K562 (cell line): ENCODE measurements at regions not wholly inside any gene's neighbourhood (a gene's known extent, or its start where the extent isn't known, plus 50 kb on each side); places are given as distances from the start of the nearest gene placed in this dataset.

ENCODE experiments used
- ATAC-seq: fragments of 200-7000 bp; cut with Tn5 transposase; 3 replicates; pipeline ENCODE4 v1.9.1; 2020; ENCODE audit warnings: moderate library complexity
- BruUV-seq: library from RNA; stranded (reverse); fragments of 400-500 nt; replicated peaks from 2 replicates; lab custom pipeline; 2021; lab: Mats Ljungman, UMichigan
- CTCF ChIA-PET: fragments of 300-600 bp; formaldehyde crosslinking; extraction: SDS; loops from one replicate; lab custom pipeline; 2021; ENCODE audit warnings: low intra/inter-chr PET ratio; lab: Yijun Ruan, JAX
- POLR2A ChIA-PET: fragments of 300-600, 350-650 bp; sonication (Branson Sonifier 250); formaldehyde crosslinking; extraction: SDS; loops from one replicate; lab custom pipeline; 2021; ENCODE audit warnings: antibody characterized with exemption, inconsistent platforms; lab: Yijun Ruan, JAX
- DNase-seq, 4 experiments: peaks; one replicate each; pipeline versions ENCODE4 v3.0.0 to v3.0.0-alpha.2; 2011 to 2018; ENCODE audit warnings: low spot score in 3 of 4, mixed read lengths in 3 of 4; ENCODE audit errors: extremely low read depth in 1 of 4
- FAIRE-seq: peaks from 2 replicates; lab custom pipeline; 2011; peaks lifted over from hg19 to GRCh38; lab: Jason Lieb, UNC
- H2AFZ ChIP-seq: 2 replicates; pipeline ENCODE4 v1.6.0; 2011; ENCODE audit warnings: low read depth, low read length, control low read depth, inconsistent platforms
- H3K27ac ChIP-seq: fragments of 200-600 bp; 3 replicates; pipeline ENCODE4 v1.8.0; 2011; ENCODE audit warnings: low read depth, mild to moderate bottlenecking, control low read depth, inconsistent platforms, low read length, moderate library complexity, mixed read lengths; ENCODE audit errors: extremely low read depth
- H3K27me3 ChIP-seq, 2 experiments: fragments of 300-600 bp in 1 of 2; 2 replicates in 1 of 2; 3 replicates in 1 of 2; pipeline versions ENCODE4 v1.6.0 to v1.8.0; 2011; ENCODE audit warnings: inconsistent platforms in 2 of 2, low read length in 2 of 2, mild to moderate bottlenecking in 1 of 2, mixed read lengths in 1 of 2, moderate library complexity in 1 of 2; ENCODE audit not compliant: control insufficient read depth in 2 of 2, insufficient read depth in 2 of 2
- H3K36me3 ChIP-seq: fragments of 300-600 bp; 3 replicates; pipeline ENCODE4 v1.8.0; 2011; ENCODE audit warnings: mild to moderate bottlenecking, low read length, inconsistent platforms; ENCODE audit not compliant: control insufficient read depth, insufficient read depth
- H3K4me1 ChIP-seq, 2 experiments: fragments of 200-600 bp in 1 of 2; replicated peaks in 1 of 2; 2 replicates in 1 of 2; 3 replicates in 1 of 2; pipeline versions ENCODE4 v1.5.1 to v1.8.0; 2011; ENCODE audit warnings: inconsistent platforms in 2 of 2, low read length in 2 of 2, mild to moderate bottlenecking in 1 of 2, mixed read lengths in 1 of 2, moderate library complexity in 1 of 2; ENCODE audit not compliant: control insufficient read depth in 2 of 2, insufficient read depth in 2 of 2
- H3K4me2 ChIP-seq: 2 replicates; pipeline ENCODE4 v1.6.1; 2011; ENCODE audit warnings: low read length, control low read depth, inconsistent platforms, mixed read lengths; ENCODE audit not compliant: insufficient read depth
- H3K4me3 ChIP-seq: fragments of 200-600 bp; sonication (generic), shearing (Covaris generic); 2 replicates; pipeline ENCODE4 v1.5.1; 2016; ENCODE audit warnings: control low read depth, inconsistent platforms
- H3K79me2 ChIP-seq: fragments of 200-600 bp; 3 replicates; pipeline ENCODE4 v1.8.0; 2011; ENCODE audit warnings: low read length, inconsistent platforms; ENCODE audit not compliant: control insufficient read depth, insufficient read depth
- H3K9ac ChIP-seq, 2 experiments: 2 replicates each; pipeline versions ENCODE4 v1.6.0 to v1.6.1; 2011; ENCODE audit warnings: low read depth in 2 of 2, low read length in 2 of 2, control low read depth in 1 of 2, inconsistent platforms in 1 of 2, mild to moderate bottlenecking in 1 of 2, mixed read lengths in 1 of 2; ENCODE audit not compliant: insufficient read depth in 1 of 2
- H3K9me1 ChIP-seq: one replicate; pipeline ENCODE4 v1.6.0; 2011; ENCODE audit warnings: inconsistent platforms, mild to moderate bottlenecking, low read length, moderate library complexity; ENCODE audit not compliant: control insufficient read depth, insufficient read depth
- H3K9me3 ChIP-seq: replicated peaks from 2 replicates; pipeline ENCODE4 v1.5.1; 2011; ENCODE audit warnings: low read depth, low read length, inconsistent platforms; ENCODE audit not compliant: control insufficient read depth, insufficient read depth
- H4K20me1 ChIP-seq: replicated peaks from 2 replicates; pipeline ENCODE4 v1.6.1; 2011; ENCODE audit warnings: low read length, inconsistent platforms, mixed read lengths; ENCODE audit not compliant: control insufficient read depth, insufficient read depth
- CC2D1A ChIP-seq: fragments of 450-650 bp; IDR thresholded peaks from 2 replicates; pipeline ENCODE4 v1.6.1; 2017; ENCODE audit warnings: mild to moderate bottlenecking
- JUNB ChIP-seq: fragments of 450-650 bp; formaldehyde crosslinking; conservative IDR thresholded peaks from 2 replicates; pipeline ENCODE4 v1.4.0; 2020; ENCODE audit warnings: mild to moderate bottlenecking
- NUFIP1 ChIP-seq: fragments of 450-650 bp; IDR thresholded peaks from 2 replicates; pipeline ENCODE4 v1.6.1; 2018; ENCODE audit not compliant: partially characterized antibody
- POLR3A ChIP-seq: IDR thresholded peaks from 2 replicates; pipeline ENCODE4 v1.6.1; 2011; ENCODE audit warnings: borderline replicate concordance, mild to moderate bottlenecking, moderate library complexity; ENCODE audit not compliant: insufficient read length, insufficient read depth; ENCODE audit errors: extremely low read depth
- PYGO2 ChIP-seq: fragments of 450-650 bp; IDR thresholded peaks from 2 replicates; pipeline ENCODE4 v1.6.1; 2016; ENCODE audit warnings: mild to moderate bottlenecking, missing genetic modification characterization, moderate library complexity, missing compliant biosample characterization
- RCOR1 ChIP-seq, 2 experiments: IDR thresholded peaks; 2 replicates each; pipeline ENCODE4 v1.6.1; 2012; ENCODE audit warnings: low read depth in 2 of 2, low read length in 2 of 2, borderline replicate concordance in 1 of 2, improper control_type of control experiment in 1 of 2
- SAFB2 ChIP-seq: fragments of 200-400 bp; formaldehyde crosslinking; IDR thresholded peaks from 2 replicates; pipeline ENCODE4 v1.6.1; 2018; ENCODE audit warnings: borderline replicate concordance, low read length, low read depth, moderate library complexity; ENCODE audit not compliant: severe bottlenecking
- SREBF2 ChIP-seq: sonication (generic); formaldehyde crosslinking; IDR thresholded peaks from 2 replicates; pipeline ENCODE4 v1.4.0; 2020; ENCODE audit warnings: mild to moderate bottlenecking, missing genetic modification reagents
- ZNF507 ChIP-seq: conservative IDR thresholded peaks from 2 replicates; pipeline ENCODE4 v1.6.1; 2017; ENCODE audit warnings: missing genetic modification characterization, missing compliant biosample characterization
- ZNF583 ChIP-seq: fragments of 250-450 bp; sonication (Bioruptor Pico); IDR thresholded peaks from 2 replicates; pipeline ENCODE4 v1.4.0; 2020
- ZNF764 ChIP-seq: fragments of 250-450 bp; sonication (Bioruptor Pico); IDR thresholded peaks from 2 replicates; pipeline ENCODE4 v1.4.0; 2020; ENCODE audit warnings: low read depth, mild to moderate bottlenecking, moderate library complexity
- WGBS: fragments of 100-300 bp; shearing (Covaris generic); methylation state at CpG from one replicate; pipeline ENCODE4 v1.1.6; 2016; ENCODE audit warnings: low coverage, mixed read lengths; ENCODE audit not compliant: insufficient coverage; ENCODE audit errors: missing lambda C conversion rate; 5-methylcytosine and 5-hydroxymethylcytosine counted together
- in situ Hi-C: fragments of 300-500 bp; cut with MboI; formaldehyde crosslinking; loops from 4 replicates; pipeline ENCODE4 v1.15.0; 2018; ENCODE audit warnings: inconsistent platforms, mixed read lengths
- intact Hi-C: fragments of 100-400 bp; cut with micrococcal nuclease; formaldehyde crosslinking; loops from 2 replicates; pipeline ENCODE4 v1.14.2; 2022
- TF ChIP-seq, protein P1 (sequence below): sonication (generic); formaldehyde crosslinking; IDR thresholded peaks from 2 replicates; pipeline ENCODE4 v1.8.0; 2022; ENCODE audit warnings: mild to moderate bottlenecking, missing genetic modification reagents
- TF ChIP-seq, protein P2 (sequence below), 3 experiments: fragments of 200-800 bp in 1 of 3; sonication (Bioruptor generic) in 1 of 3; sonication (generic) in 1 of 3; formaldehyde crosslinking in 1 of 3; IDR thresholded peaks; 2 replicates each; pipeline versions ENCODE4 v1.6.1 to v1.8.0; 2016 to 2022; ENCODE audit warnings: mild to moderate bottlenecking in 2 of 3, missing compliant biosample characterization in 2 of 3, missing genetic modification characterization in 2 of 3, missing genetic modification reagents in 1 of 3
- TF ChIP-seq, protein P3 (sequence below), 2 experiments: fragments of 450-650 bp in 1 of 2; sonication (generic) in 1 of 2; formaldehyde crosslinking in 1 of 2; IDR thresholded peaks in 1 of 2; conservative IDR thresholded peaks in 1 of 2; 2 replicates each; pipeline versions ENCODE4 v1.6.1 to v1.8.1; 2016 to 2023; ENCODE audit warnings: mild to moderate bottlenecking in 2 of 2, moderate library complexity in 2 of 2, inconsistent platforms in 1 of 2, missing genetic modification reagents in 1 of 2

DNA sequence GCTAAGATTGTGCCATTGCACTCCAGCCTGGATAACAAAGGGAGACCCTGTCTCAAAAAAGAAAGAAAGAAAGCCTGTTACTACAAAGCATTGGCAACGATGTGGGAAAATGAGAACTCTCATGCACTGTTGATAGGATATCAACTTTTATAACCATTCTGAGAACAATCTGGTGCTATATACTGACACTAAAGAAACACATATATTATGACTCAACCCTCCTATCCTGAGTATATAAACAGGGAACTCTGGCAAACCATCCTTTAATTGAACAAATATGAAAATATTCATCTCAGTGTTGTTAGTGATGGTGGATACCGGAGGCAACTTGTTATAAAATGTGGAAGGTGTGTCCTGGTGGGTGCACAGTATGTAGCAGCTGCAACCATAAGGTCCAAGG, 53.0 kb upstream of the SOD3 start:
- Histone ChIP-seq H3K4me3 (no peak overlapping the region), H3K9ac (no peak overlapping the region), H3K9me3 (no peaks in the 10 kb centered on the region), H3K27me3 (peaks cover 0 to 5% of the 10 kb centered on the region in 2 experiments; a peak in 1 of 5 replicates), H3K36me3 (no peaks in the 10 kb centered on the region), H3K27ac (no peak overlapping the region), H3K4me2 (no peak overlapping the region), H3K9me1 (no peaks in the 10 kb centered on the region), H3K79me2 (no peaks in the 10 kb centered on the region), H2AFZ (no peak overlapping the region), H4K20me1 (no peaks in the 10 kb centered on the region), H3K4me1 (peaks cover 0 to 3% of the 10 kb centered on the region in 2 experiments; a peak in 2 of 5 replicates)
- FAIRE-seq, result no peak
- CTCF ChIA-PET, result no interaction called here
- in situ Hi-C loops (no loop called here), intact Hi-C loops (no loop called here)
- no peak for ATAC-seq
- POLR2A ChIA-PET, result no interaction called here
- 0% methylated on average over 2 of the region's 2 CpGs for WGBS
- no TSS peak for BruUV-seq
- no peak for DNase-seq
- TF ChIP-seq, protein P1, sequence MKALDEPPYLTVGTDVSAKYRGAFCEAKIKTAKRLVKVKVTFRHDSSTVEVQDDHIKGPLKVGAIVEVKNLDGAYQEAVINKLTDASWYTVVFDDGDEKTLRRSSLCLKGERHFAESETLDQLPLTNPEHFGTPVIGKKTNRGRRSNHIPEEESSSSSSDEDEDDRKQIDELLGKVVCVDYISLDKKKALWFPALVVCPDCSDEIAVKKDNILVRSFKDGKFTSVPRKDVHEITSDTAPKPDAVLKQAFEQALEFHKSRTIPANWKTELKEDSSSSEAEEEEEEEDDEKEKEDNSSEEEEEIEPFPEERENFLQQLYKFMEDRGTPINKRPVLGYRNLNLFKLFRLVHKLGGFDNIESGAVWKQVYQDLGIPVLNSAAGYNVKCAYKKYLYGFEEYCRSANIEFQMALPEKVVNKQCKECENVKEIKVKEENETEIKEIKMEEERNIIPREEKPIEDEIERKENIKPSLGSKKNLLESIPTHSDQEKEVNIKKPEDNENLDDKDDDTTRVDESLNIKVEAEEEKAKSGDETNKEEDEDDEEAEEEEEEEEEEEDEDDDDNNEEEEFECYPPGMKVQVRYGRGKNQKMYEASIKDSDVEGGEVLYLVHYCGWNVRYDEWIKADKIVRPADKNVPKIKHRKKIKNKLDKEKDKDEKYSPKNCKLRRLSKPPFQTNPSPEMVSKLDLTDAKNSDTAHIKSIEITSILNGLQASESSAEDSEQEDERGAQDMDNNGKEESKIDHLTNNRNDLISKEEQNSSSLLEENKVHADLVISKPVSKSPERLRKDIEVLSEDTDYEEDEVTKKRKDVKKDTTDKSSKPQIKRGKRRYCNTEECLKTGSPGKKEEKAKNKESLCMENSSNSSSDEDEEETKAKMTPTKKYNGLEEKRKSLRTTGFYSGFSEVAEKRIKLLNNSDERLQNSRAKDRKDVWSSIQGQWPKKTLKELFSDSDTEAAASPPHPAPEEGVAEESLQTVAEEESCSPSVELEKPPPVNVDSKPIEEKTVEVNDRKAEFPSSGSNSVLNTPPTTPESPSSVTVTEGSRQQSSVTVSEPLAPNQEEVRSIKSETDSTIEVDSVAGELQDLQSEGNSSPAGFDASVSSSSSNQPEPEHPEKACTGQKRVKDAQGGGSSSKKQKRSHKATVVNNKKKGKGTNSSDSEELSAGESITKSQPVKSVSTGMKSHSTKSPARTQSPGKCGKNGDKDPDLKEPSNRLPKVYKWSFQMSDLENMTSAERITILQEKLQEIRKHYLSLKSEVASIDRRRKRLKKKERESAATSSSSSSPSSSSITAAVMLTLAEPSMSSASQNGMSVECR, result no peak
- TF ChIP-seq RCOR1 (IDR thresholded peaks at IDR 0.05; ENCODE audit: borderline replicate concordance in 1 of 2, low read depth in 2 of 2, low read length in 2 of 2) (no peak), SAFB2 (no peak), POLR3A (no peak), CC2D1A (no peak), NUFIP1 (no peak), PYGO2 (no peak), ZNF507 (tag) (no peak), JUNB (CRISPR knock-in tag) (no peak), ZNF764 (no peak), ZNF583 (CRISPR knock-in tag) (no peak), SREBF2 (CRISPR knock-in tag) (no peak)
- TF ChIP-seq, protein P2, sequence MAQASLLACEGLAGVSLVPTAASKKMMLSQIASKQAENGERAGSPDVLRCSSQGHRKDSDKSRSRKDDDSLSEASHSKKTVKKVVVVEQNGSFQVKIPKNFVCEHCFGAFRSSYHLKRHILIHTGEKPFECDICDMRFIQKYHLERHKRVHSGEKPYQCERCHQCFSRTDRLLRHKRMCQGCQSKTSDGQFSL (CRISPR knock-in tag; IDR thresholded peaks at IDR 0.05), result no peak
- TF ChIP-seq, protein P2 (tag; IDR thresholded peaks at IDR 0.05), result no peak
- TF ChIP-seq, protein P3, sequence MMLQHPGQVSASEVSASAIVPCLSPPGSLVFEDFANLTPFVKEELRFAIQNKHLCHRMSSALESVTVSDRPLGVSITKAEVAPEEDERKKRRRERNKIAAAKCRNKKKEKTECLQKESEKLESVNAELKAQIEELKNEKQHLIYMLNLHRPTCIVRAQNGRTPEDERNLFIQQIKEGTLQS (IDR thresholded peaks at IDR 0.05), result no peak
- TF ChIP-seq, protein P3 (CRISPR knock-in tag; conservative IDR thresholded peaks at IDR 0.05), result no peak
